Mammary epithelial cell (primary cell): ENCODE measurements at regions not wholly inside any gene's neighbourhood (a gene's known extent, or its start where the extent isn't known, plus 50 kb on each side); places are given as distances from the start of the nearest gene placed in this dataset.
"Not testable (repeated sequence)": the region's sequence is repeated elsewhere in the genome, so short reads cannot be mapped to it uniquely, and the experiment has no call there.

Experiments used
- CTCF ChIP-seq, 2 donors: IDR thresholded peaks in 1 of 2; conservative IDR thresholded peaks in 1 of 2; 2 replicates each; pipeline ENCODE4 v1.5.1; 2011 to 2012; ENCODE audit warnings: inconsistent platforms in 2 of 2, low read length in 2 of 2, mild to moderate bottlenecking in 2 of 2, control low read depth in 1 of 2, low read depth in 1 of 2; ENCODE audit not compliant: insufficient read depth in 1 of 2; ENCODE audit errors: extremely low read depth in 1 of 2
- EZH2 ChIP-seq: IDR thresholded peaks from 2 replicates; pipeline ENCODE4 v1.6.1; 2012; ENCODE audit warnings: low read length, inconsistent platforms, borderline replicate concordance

- TF ChIP-seq CTCF (conservative IDR thresholded peaks at IDR 0.05 in 1 of 2, IDR thresholded peaks at IDR 0.05 in 1 of 2; ENCODE audit: extremely low read depth in 1 of 2, insufficient read depth in 1 of 2, low read depth in 1 of 2, low read length in 2 of 2); EZH2: not testable (repeated sequence)
Observed at GRCh38 chr10:127676430-127676829, 60.6 kb upstream of the FOXI2 start.
